HG02642 (cell line): ENCODE measurements at regions not wholly inside any gene's neighbourhood (a gene's known extent, or its start where the extent isn't known, plus 50 kb on each side); places are given as distances from the start of the nearest gene placed in this dataset.
"Not testable (repeated sequence)": the region's sequence is repeated elsewhere in the genome, so short reads cannot be mapped to it uniquely, and the experiment has no call there.

Experiments used
- ATAC-seq: cut with Tn5 transposase; IDR thresholded peaks from one replicate; pipeline ENCODE4 v1.9.1; 2021; ENCODE audit warnings: mild to moderate bottlenecking; ENCODE audit not compliant: unreplicated experiment, poor library complexity

DNA sequence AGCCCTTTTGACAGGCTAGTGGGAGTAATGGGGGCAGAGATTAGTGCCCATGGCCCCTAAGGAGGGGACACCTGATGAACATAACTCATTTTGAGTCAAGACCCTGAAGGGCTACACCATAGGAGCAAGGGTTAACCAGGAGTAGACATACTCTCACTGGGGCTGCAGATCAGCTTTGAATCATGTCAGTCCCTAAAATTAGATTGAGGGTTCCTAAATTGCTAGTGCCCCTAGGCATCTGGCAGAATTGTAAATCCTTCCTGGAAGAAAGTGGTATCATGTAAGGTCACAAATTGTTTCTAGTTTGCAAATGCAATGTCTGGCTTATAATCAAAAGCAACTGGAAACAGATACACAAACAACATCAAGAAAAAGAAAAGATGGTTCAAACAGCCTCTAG, 52.1 kb upstream of the LRRC37A2 start:
- not testable (repeated sequence) for ATAC-seq

DNA sequence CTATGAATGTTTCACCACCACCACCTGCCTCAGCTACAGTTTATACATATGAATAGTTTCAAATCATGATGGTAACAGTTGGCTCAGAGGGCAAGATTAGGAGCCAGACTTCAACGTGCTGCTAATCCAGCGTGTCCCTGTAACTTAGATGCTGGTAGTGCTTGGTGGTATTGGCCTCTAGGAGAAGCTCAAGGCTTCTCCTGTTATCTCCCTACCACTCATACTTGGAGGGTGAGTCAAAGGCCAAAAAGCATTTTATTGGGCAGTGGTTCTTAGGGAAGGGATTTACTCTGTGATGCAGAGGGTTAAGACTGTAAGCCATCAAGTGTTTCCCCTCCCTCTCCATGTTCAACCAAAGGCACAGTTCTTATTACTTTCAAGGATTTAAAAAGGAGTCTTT, 57.2 kb upstream of the LRRC37A2 start:
- ATAC-seq = not testable (repeated sequence)

DNA sequence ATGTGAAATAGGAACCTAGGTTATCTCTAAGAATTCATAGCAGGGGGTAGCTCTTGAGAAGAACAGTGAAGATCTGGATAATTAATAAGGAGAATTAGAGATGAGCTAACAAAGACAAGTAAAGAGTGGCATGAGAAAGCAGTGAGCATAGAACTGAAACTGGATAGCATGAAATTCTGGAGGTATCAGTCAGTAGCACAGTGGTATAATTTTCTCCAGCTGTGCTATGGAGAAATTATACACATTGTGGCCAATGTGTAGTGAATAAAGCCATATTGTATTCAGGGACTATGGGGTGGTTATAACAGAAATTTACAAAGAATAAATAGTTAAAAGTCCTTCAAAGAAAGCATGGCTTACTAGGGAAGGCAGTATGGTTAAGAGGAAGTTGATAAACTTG, 57.7 kb upstream of the LRRC37A2 start:
- not testable (repeated sequence) for ATAC-seq

- not testable (repeated sequence) for ATAC-seq
Measured at GRCh38 chr17:46453077-46453476, 59.2 kb upstream of the LRRC37A2 start.

GRCh38 chr17:46445849-46446248, 66.4 kb upstream of the LRRC37A2 start:
- not testable (repeated sequence) for ATAC-seq

DNA sequence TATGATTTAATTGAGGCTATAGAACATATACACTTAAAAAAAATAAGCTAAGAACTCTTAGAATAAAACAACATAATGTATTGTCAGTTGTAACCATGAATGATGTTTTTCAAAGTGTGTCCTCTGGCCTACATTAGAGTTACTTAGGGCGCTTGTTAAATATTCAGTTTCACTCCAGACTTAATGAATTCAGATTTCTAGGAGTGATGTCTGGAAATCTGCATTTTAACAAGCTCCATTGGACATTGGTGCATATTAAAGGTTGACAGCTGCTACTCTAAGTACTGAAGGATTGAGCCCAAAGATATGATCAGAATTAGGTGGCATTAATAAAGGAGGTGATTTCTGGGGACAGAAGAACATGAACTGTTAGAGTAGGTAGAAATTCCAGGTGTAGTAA, 66.9 kb upstream of the LRRC37A2 start:
- not testable (repeated sequence) for ATAC-seq

DNA sequence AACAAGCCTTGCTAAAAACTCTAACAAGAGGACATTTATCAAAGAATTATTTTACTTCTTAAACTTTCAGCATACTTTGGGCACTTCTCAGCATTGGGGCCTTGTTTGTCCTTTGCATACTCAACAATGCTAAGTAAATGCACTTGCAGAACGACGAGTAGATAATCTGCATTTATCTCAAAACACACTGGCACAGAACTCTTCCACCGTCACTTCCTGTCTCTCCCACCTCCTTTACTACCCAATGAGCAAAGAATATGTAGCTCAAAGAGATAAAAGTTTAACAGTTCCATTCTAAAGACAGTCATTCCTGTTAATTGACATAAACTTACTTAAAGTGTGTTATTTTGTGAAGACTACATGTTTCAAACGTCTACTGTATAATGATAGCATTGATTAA, 70.1 kb upstream of the LRRC37A2 start:
- not testable (repeated sequence) for ATAC-seq

DNA sequence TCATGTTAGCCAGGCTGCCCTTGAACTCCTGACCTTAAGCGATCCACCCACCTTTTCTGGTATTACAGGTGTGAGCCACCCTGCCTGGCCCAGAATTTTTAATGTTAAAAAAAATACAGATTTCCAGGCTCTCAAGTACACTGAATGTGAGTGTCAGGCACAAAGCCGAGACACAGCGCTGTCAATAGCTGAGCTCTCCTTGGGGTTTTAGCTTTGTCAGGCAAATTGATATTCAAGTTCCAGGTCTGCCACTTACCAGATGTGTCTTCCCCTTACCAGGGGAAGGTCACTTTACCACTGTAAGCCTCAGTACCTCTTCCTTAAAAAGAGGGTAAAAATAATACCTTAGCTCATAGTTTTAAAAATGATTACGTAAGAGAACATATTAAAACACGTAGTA, 71.6 kb upstream of the LRRC37A2 start:
- ATAC-seq = not testable (repeated sequence)

GRCh38 chr17:46434450-46435062, 73.0 kb upstream of the ARL17B start:
- not testable (repeated sequence) for ATAC-seq

GRCh38 chr17:46430300-46430699, 68.7 kb upstream of the ARL17B start:
- not testable (repeated sequence) for ATAC-seq

DNA sequence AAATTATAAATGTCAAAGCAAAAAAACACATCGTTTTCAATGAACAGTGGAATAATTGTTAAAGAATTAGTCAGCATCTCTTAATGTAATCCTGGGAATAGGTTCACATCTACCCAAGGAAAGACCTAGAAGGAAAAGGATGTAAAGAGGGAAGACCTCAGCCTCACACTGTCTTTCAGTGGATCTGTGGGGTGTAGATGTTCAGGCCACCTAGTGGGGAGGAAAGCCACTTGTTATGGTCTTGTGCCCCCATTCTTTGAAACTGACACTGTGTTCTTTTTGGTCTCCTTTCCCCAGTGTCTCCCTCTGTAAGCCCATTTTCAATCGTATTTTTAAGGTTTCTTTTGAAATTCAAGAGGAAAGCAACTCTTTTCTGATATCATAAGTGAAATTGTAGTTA, 68.1 kb upstream of the ARL17B start:
- not testable (repeated sequence) for ATAC-seq

DNA sequence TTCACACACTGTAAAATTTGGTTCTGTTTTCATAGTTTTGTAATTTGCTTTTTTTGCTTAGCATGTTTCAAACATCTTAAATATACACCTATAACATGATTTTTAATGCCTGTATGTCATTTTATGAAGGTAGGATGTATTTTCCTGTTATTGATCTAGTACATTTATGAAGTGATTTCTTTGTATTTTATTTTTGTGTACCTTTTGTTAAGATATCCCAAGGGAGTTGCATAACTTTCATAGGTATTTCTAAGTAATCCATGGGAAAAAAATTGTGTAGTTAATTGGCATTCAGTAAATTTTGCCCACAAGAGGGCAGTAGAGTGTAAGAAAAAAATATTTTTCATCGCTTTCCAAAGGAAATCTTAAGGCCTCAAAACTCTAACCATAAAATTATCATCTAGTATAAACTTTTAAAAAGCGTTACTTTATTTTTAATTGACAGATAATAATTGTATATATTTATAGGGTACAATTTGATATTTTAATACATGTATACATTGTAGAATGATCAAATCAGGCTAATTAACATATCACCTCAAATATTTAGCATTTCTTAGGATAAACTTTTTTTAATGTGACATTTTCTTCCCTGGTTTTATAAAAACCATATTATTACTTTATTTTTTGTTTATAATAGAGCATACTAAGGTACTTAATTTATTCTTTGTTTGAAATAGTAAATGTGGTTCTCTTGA, 62.8 kb upstream of the ARL17B start:
- not testable (repeated sequence) for ATAC-seq

GRCh38 chr17:46417907-46418306, 56.3 kb upstream of the ARL17B start:
- ATAC-seq = not testable (repeated sequence)

- ATAC-seq = not testable (repeated sequence)
Measured at GRCh38 chr17:46417261-46417660, 55.7 kb upstream of the ARL17B start.

DNA sequence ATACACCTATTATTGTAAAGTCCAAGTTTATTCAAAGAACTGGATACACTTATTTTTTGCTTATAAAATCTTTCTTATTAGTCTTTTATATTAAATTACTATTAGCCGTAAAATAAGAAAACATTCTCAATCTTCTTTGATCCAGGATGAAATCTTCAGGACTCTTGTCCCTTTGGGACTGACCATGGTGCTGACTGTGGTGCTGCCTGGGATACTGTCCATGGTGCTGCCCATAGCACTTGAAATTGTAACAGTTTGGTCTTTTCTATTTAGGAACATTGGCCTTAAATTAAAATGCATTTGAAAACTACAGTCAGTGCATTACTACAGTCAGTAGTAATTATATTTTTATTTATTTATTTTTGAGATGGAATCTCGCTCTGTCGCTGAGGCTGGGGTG, 53.0 kb upstream of the ARL17B start:
- ATAC-seq = not testable (repeated sequence)

GRCh38 chr17:46412156-46412555, 50.6 kb upstream of the ARL17B start:
- ATAC-seq = not testable (repeated sequence)

- peak; percentile 56 for ATAC-seq
Measured at GRCh38 chr17:46411172-46411852, 49.7 kb upstream of the ARL17B start.
